HL-60 (cell line): ENCODE measurements at regions not wholly inside any gene's neighbourhood (a gene's known extent, or its start where the extent isn't known, plus 50 kb on each side); places are given as distances from the start of the nearest gene placed in this dataset. TPM values are rescaled to one million over a fixed set of nuclear protein-coding genes. Genes with fewer than 3 reads are reported as not detected.

Source experiments
- microRNA-seq: library from miRNA; unstranded; fragments of <30 nt; microRNA quantifications from one replicate; pipeline ENCODE4, GENCODE V29; 2018

Small RNA genes in the stretch of these regions (microRNA-seq; reads per million reads assigned to microRNA genes)
- gene MIR4272, result not detected
